ENCODE measurements at regions not wholly inside any gene's neighbourhood (a gene's known extent, or its start where the extent isn't known, plus 50 kb on each side); places are given as distances from the start of the nearest gene placed in this dataset.

- no peak for DNase-seq
Measured at GRCh38 chr10:121036431-121036830, 185.3 kb downstream of the WDR11 start.

- no peak for DNase-seq
Measured at GRCh38 chr10:121041499-121041898, 190.3 kb downstream of the WDR11 start.

- no peak for DNase-seq
Measured at GRCh38 chr10:121041906-121042305, 190.7 kb downstream of the WDR11 start.

GRCh38 chr10:121042342-121042741, 191.2 kb downstream of the WDR11 start:
- no peak for DNase-seq

- DNase-seq, result no peak
Measured at GRCh38 chr10:121043124-121043849, 192.1 kb downstream of the WDR11 start.

- DNase-seq, result no peak
Measured at GRCh38 chr10:121048749-121049148, 197.6 kb downstream of the WDR11 start.

GRCh38 chr10:121049489-121049888, 198.3 kb downstream of the WDR11 start:
- DNase-seq, result no peak

- no peak for DNase-seq
Measured at GRCh38 chr10:121049923-121050322, 198.8 kb downstream of the WDR11 start.

GRCh38 chr10:121051171-121051570, 200.0 kb downstream of the WDR11 start:
- no peak for DNase-seq

- no peak for DNase-seq
Measured at GRCh38 chr10:121051696-121052279, 200.6 kb downstream of the WDR11 start.

GRCh38 chr10:121053151-121053550, 202.0 kb downstream of the WDR11 start:
- no peak for DNase-seq

- no peak for DNase-seq
Measured at GRCh38 chr10:121054874-121055273, 203.7 kb downstream of the WDR11 start.

- DNase-seq, result no peak
Measured at GRCh38 chr10:121057269-121057668, 206.1 kb downstream of the WDR11 start.

- no peak for DNase-seq
Measured at GRCh38 chr10:121058082-121058481, 206.9 kb downstream of the WDR11 start.

GRCh38 chr10:121059351-121059750, 208.2 kb downstream of the WDR11 start:
- DNase-seq, result no peak

GRCh38 chr10:121062115-121062514, 211.0 kb downstream of the WDR11 start:
- DNase-seq, result no peak

GRCh38 chr10:121063744-121064143, 212.6 kb downstream of the WDR11 start:
- no peak for DNase-seq

GRCh38 chr10:121064491-121064890, 213.3 kb downstream of the WDR11 start:
- no peak for DNase-seq

GRCh38 chr10:121065330-121065729, 214.2 kb downstream of the WDR11 start:
- no peak for DNase-seq

GRCh38 chr10:121069061-121069850, 218.1 kb downstream of the WDR11 start:
- no peak for DNase-seq

- DNase-seq, result no peak
Measured at GRCh38 chr10:121070275-121071070, 219.3 kb downstream of the WDR11 start.

GRCh38 chr10:121071901-121072300, 220.7 kb downstream of the WDR11 start:
- DNase-seq, result no peak

- no peak for DNase-seq
Measured at GRCh38 chr10:121073728-121074127, 222.6 kb downstream of the WDR11 start.

Data from CD4-positive, alpha-beta T cell treated with Interferon gamma for 1 hour (primary cell).